ENCODE measurements at regions not wholly inside any gene's neighbourhood (a gene's known extent, or its start where the extent isn't known, plus 50 kb on each side); places are given as distances from the start of the nearest gene placed in this dataset.
"Not testable (repeated sequence)": the region's sequence is repeated elsewhere in the genome, so short reads cannot be mapped to it uniquely, and the experiment has no call there.

DNA sequence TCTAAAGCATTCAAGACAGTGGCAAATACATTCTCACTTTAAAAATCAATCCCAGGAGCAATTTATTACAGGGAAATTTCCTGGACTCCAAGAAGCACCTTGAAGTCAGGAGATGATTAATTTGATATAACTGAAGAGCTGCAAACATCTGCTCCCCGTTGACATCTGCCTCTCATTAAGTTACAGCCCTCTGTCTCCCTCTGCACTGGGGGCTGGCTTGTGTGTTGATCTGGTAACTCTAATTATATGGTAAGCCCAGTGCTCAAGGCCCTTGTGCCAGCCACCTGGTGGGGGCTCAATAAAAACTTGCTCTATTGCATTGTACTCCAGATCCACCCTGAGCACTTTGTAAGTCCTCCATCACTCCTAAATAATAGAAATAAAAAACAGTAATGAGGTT, 131.1 kb upstream of the ZNF462 start:
- peak; percentile 48 for DNase-seq

DNA sequence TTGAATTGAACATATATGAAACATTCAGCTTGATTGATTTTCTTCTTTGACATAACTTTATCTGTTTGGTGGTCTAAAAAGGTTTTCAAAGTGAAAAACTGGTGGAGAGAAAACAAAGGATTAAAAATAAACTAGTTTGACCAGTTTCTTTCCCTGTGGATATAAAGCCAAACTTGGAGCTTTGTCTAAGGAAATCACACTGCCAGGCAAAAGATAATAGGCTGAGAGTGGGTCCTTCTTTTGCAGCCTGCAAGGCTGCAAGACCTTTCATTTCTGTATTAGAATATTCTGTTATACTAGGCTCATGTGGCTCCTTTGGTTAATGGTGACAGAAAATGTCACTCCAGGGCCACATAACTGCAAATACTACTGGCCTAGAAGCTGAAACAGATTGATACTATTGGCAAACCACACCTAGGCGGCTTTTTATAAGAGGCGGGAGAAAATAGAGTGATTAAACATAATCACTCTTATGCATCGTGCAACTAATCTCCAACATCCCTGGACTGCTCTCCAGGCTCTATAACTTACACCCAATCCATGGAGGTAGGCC, 129.1 kb upstream of the ZNF462 start:
- DNase-seq = no peak

DNA sequence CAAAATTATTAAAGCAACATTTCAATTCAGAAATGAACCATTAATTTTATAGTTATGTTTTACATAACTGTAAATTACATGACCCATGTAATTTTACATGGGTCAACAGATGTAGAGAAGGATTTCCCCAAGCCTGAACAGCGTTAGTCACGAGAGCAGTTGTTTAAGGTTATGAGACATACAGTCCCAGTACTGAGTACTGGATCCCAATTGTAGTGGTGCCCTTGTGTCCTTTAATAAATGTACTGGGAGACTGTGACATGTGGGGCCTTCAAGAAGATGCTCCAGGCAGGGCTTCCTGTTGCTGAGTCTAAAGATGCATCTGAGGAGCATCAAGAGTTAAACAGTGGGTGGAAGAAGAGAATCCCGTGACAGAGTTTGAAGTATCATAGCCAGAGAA, 125.5 kb upstream of the ZNF462 start:
- DNase-seq = no peak

GRCh38 chr9:106738109-106738508, 124.9 kb upstream of the ZNF462 start:
- DNase-seq = no peak

GRCh38 chr9:106745457-106745856, 117.5 kb upstream of the ZNF462 start:
- no peak for DNase-seq

DNA sequence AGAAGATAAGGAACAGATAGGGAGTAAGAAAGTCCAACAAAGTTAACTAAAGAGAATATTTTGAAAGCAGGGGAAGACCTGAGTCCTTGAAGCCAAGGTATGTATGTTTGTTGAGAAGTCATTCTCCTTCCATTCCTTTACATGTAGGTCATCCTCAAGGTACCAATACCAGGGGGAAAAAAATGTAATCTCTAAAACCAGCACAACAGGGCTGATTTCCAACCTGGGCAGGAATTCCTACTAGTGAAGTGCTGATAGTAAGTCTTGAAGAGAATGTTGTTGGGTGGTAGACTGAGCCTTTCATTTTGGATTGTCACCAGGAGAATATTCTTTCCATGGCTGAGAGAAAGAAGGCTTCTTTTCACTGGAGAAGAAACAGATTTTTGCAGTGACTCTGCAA, 117.1 kb upstream of the ZNF462 start:
- DNase-seq = no peak

GRCh38 chr9:106751681-106752080, 111.3 kb upstream of the ZNF462 start:
- no peak for DNase-seq

- DNase-seq = no peak
These were observed 110.4 kb upstream of the ZNF462 start for GRCh38 chr9:106752581-106752980.

DNA sequence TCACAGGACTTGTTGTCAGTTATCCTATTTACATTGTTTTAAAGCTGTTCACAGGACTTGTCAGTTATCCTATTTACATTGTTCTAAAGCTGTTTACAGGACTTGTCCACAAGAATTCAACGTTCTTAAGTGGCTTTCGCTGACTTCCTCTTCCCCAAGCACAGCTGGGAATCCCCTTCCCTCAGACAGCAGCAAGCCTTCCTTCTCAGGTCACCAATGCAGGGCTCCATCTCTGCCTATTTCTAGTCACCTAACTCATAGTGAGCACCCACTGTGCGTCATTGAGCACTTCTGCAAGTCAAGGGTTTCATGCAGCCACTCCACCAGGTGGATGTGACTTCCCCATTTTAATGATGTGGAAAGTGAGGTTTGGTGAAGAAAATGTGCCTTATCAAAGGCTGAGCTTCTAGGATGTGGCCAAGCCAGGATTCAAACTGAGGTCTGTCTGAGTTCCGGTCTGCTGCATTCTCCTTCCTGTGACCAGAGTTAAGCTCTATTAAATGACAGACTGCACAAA, 109.8 kb upstream of the ZNF462 start:
- no peak for DNase-seq

DNA sequence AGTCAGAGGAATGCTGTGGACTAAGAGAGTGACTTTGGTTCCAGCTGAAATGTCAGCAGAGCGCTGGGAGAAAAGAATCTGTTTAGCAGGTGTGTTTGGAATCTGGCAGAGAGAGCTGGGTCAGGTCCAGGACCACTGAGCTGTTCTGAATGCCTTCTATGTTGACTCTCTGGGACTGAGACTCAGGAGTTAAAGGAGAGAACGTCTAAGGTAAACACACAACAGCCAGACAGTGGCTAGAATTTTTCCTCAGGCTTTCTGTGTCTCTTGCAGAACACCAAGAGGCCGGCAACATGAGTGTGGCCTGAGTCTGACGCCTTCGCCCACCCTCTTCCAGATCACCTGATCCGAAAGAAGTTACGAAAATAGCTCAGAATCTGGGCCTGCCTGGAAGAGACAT, 107.2 kb upstream of the ZNF462 start:
- DNase-seq = no peak

DNA sequence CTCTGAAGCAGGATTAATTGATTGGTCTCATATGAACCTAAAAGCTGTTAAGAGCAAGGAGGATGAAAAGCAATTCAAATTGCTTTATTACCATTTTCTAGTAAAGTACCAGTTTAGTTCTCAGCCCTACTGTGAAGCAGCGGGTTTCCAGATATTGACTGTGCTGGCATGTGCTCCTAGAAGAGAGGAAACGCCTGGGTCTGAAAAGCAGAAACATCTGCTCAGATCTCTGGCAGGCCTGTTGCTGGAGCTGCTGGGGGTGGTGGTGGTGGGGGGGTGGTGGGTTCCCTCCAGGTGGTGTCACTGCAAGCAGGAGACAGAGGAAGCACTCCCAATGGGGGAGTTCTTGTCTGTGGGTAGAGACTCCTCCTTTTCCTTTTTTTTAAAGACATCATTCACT, 105.5 kb upstream of the ZNF462 start:
- DNase-seq = no peak

DNA sequence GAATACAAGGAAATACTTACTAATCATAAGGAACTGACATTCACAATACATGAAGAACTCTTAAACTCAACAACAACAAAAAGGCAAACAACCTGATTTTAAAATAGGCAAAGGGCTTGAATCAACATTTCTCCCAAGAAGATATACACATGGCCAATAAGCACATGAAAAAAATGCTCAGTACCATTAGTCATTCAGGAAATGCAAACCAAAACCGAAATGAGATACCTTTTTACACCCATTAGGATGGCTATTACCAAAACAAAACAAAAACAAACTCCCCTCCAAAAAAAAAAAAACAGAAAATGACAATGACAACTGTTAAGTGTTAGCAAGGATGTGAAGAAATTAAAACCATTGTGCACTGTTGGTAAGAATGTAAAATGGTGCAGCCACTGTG, 104.1 kb upstream of the ZNF462 start:
- no peak for DNase-seq

GRCh38 chr9:106761493-106761892, 101.5 kb upstream of the ZNF462 start:
- DNase-seq = no peak

DNA sequence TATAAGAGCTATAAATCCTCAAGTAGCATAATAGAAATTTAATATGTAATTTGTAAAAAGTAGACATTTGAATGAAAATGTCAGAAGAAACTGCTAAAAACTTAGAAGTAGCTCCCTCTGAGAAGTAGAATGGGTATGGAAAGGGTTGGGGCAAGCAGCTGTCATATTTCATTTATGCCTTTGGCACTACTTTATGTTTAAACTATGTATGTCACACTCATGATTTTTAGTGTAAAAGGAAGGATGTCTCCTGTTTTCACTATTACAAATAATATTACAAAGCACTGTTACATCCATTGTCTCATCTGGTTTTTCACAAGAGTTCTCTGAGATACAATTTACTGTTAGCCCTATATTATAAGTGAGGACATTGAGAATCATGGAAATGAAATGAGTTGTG, 96.3 kb upstream of the ZNF462 start:
- DNase-seq = no peak

DNA sequence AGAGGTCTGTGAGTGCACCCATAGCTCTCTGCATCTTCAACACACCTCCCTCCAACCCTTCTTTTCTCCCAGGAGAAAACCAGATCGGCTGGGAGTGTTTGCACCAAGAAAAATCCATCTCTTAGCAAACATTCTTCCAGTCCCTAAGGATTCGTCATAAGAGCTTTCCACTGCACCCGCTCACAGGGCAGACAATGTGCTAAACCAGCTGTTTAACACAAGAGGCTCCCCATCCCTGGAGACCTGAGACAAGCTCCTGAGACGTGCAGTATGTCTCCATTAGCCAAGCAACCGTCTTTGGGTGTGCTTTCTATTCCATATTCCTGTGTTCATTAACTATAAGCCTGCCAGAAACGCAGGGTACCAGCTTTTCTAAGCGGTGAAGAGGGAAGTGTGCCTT, 93.6 kb upstream of the ZNF462 start:
- peak; percentile 73 for DNase-seq

GRCh38 chr9:106771608-106772007, 91.4 kb upstream of the ZNF462 start:
- DNase-seq = no peak

DNA sequence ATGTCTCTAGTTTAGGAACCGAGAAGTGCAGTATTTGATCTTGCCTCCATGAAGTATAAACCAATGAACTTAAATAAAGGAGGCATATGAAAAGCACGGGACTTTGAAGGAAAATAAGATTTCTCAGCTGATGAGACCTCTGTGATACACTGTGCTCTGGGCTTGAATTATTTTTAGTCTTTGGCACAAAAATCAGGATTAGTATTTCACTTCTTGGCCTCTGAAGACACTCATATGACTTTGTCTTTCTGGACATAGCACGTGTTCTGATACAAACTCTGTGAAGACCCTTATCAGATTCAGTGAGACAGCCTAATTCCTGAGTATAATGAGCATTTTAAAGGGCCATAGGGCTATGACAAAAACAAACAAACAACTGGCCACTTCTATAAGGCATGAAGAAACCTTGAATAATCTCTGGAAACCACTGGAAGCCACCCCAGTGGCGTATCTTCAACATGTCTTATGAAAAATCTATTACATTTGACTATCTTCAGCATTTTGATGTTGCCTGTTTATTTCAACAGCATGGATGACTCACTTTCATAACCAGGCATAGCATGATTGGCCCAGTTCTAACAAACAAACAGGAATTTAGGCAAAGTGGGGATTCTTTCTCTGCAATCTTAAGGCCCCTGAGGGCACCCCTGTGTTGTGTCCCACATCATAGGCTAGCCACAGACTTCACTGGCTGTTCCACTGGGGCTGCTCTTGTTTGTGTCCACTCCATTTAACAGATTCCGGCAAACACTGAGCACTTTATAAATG, 90.3 kb upstream of the ZNF462 start:
- DNase-seq = no peak

DNA sequence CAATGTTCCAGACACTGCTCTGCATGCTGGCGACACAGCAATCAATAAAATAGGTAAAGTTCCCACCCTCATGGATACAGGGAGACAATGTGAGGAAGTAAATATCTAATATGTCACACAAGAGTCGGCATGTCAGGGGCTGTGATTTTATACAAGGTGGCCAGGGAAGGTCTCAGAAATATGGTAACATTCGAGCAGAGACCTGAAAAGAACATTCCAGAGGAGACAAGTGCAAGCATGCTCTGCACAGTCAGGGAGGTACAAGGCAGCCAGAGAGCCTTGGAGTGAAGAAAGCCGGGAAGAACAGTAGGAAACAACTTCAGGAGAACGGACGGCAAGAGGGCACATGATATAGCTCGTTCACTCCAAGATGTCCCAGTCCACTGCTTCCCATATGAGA, 89.2 kb upstream of the ZNF462 start:
- DNase-seq = no peak

- no peak for DNase-seq
These were observed 87.0 kb upstream of the ZNF462 start for GRCh38 chr9:106775960-106776359.

DNA sequence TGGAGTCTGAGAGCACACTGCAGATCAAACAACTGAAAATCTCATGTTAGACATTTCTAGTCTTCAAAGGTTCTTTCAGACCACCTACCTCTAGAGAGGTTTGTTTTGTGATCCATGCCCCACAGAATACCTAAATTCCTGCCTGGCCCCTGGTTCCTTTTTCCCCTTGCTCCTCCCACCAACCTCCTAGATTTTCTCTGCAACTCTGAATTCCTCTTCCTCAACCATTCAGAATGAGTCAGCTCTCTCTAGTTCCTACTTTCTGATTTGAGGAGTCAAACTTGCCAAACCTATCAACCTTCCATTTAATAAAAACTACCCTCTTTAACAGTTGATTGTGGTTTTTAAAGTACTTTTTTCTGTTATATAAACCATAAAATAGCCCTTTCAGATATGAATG, 83.2 kb upstream of the ZNF462 start:
- DNase-seq = no peak

- DNase-seq = no peak
These were observed 79.8 kb upstream of the ZNF462 start for GRCh38 chr9:106783121-106783520.

DNA sequence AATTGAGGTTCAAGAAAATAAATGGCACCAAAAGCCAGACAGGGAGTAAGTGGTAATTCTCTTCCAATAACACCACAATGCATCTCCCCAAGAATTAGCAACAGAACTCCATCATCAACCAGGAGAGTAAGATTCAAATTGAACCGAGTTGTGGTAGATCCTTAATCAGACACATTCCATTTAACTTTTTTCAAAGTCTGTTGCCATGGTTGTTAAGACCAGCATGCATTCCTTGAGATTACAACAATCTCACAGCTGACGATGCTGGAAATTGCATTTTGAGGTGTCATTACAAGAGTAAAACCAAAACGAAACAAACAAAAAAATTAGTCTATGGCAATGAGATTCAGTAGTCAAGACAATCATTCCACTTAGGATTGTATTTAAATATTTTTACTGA, 78.9 kb upstream of the ZNF462 start:
- no peak for DNase-seq

DNA sequence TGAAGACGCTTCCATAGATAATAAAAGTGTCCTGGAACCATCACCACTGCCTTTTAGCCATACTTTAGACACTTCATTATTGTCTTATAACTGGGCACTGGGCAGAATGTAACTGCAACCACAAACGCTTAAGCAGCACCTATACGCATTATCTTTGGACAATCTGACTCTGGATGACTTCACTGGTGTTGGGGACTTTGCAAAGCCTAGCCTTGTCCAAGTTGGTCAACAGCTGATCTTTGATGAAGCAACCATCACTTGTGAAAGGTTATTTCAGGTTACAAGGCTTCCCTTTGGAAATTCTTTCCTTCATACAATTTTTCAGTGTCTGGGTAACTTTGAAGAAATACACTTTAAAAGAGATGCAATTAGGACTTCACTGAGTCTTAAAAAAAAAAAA, 77.8 kb upstream of the ZNF462 start:
- DNase-seq = no peak

DNA sequence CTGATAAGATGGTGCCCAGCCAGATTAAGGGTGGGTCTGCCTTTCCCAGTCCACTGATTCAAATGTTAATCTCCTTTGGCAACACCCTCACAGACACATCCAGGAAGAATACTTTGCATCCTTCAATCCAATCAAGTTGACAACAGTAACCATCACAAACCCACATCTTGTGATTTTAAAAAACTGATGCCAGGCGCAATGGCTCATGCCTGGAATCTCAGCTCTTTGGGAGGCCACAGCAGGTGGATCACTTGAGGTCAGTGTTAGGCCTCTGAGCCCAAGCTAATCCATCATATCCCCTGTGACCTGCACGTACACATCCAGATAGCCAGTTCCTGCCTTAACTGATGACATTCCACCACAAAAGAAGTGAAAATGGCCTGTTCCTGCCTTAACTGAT, 74.9 kb upstream of the ZNF462 start:
- not testable (repeated sequence) for DNase-seq

- no peak for DNase-seq
These were observed 67.9 kb upstream of the ZNF462 start for GRCh38 chr9:106795031-106795430.

All from NCI-H1436 (cell line).